ENCODE measurements at regions not wholly inside any gene's neighbourhood (a gene's known extent, or its start where the extent isn't known, plus 50 kb on each side); places are given as distances from the start of the nearest gene placed in this dataset. TPM values are rescaled to one million over a fixed set of nuclear protein-coding genes. Genes with fewer than 3 reads are reported as not detected.

DNA sequence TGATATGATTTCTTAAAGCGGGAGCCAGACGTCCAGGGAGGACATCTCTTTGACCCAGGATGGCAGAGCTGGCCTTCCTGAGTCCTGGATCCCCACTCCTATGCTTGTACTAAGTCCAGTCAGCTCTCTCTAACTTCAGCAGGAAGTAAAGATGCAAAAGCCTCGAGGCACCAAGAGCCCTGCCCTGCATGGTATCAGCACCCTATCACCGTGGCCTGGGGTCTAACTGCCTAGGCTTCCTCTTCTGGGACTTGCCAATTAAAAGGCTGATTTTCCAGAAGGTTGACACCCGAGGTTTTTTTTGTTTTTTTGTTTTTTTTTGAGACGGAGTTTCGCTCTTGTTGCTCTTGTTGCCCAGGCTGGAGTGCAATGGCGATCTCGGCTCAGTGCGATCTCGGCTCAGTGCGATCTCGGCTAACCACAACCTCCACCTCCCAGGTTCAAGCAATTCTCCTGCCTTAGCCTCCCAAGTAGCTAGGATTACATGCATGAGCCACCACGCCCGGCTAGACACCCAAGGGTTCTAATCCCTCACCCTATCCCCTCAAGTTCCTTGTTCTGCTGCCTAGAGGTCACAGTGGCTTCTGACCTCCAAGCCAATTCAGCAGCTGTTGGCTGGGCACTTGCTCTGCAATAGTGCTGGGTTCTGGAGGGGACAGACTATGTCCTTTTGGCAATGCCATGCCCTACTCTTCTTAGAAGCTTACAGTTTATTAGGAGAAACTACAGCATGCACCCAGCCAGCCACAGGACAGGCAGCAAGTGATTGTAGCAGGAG is 50.6 kb upstream of the FTH1 start:
- intact Hi-C loops (cut with DNase I) = no loop called here
- H3K27me3 ChIP-seq = no peaks in the 10 kb centered on the region
- H3K9me3 ChIP-seq = peaks cover 0 to 8% (median 0%) of the 10 kb centered on the region in 3 donors
- no peak for DNase-seq
- 85 to 89% methylated on average over 15 of the region's 15 CpGs for WGBS, 2 donors
- H3K4me1 ChIP-seq = no peaks in the 10 kb centered on the region
- TF ChIP-seq POLR2A (IDR thresholded peaks at IDR 0.05) = no peak
- TF ChIP-seq CTCF (IDR thresholded peaks at IDR 0.05) = no peak
- H3K4me3 ChIP-seq = no peak overlapping the region
- no peak overlapping the region for H3K27ac ChIP-seq
- no peak for ATAC-seq
- no peaks in the 10 kb centered on the region for H3K36me3 ChIP-seq (replicated peaks in 1 of 2; ENCODE audit: insufficient read depth in 1 of 2, low read depth in 2 of 2)

Small RNA genes lying in the stretch of these regions (small RNA-seq; reads per million reads assigned to genes)
- not detected for gene AP003733.2

Measured in body of pancreas (tissue), 4 donors.